ENCODE measurements at regions not wholly inside any gene's neighbourhood (a gene's known extent, or its start where the extent isn't known, plus 50 kb on each side); places are given as distances from the start of the nearest gene placed in this dataset.

DNA sequence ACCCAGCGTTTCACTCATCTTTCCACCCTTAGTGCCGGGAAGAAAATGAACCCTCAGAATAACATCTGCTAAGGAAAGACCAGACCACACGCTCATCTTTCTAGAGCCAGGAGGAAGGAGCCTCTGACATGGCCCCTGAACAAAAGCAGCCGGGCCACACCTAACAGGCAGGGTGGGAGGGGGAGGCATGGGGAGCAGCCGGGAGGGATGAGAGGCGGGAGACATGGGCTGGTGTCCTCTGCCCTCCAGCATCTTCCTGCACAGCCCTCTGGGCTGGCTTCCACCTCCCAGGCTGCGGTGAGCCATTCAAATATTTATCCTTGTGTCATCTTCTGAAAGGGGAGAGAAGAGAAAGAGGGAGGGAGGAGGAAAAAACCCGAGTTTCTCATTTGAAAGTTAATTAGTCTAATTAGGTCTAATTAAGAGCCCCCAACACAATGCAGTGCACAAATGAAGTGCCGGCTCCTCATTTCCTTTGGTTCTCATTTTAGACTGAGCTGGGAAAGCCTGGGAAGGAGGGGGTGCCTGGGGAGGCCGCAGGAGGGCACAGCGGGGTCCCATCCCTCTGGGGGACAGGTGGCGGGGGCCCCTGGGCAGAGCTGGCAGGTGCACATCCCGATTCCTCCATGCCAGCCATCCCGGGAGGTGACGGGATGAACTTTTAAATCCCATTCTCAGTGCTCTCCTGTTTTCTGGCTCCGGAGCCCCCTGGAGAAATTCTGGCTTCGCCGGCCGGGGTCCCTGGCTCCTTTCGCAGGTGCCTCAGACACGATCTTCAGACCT, 90.5 kb downstream of the ENGASE start:
- TF ChIP-seq, protein P1, sequence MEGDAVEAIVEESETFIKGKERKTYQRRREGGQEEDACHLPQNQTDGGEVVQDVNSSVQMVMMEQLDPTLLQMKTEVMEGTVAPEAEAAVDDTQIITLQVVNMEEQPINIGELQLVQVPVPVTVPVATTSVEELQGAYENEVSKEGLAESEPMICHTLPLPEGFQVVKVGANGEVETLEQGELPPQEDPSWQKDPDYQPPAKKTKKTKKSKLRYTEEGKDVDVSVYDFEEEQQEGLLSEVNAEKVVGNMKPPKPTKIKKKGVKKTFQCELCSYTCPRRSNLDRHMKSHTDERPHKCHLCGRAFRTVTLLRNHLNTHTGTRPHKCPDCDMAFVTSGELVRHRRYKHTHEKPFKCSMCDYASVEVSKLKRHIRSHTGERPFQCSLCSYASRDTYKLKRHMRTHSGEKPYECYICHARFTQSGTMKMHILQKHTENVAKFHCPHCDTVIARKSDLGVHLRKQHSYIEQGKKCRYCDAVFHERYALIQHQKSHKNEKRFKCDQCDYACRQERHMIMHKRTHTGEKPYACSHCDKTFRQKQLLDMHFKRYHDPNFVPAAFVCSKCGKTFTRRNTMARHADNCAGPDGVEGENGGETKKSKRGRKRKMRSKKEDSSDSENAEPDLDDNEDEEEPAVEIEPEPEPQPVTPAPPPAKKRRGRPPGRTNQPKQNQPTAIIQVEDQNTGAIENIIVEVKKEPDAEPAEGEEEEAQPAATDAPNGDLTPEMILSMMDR (IDR thresholded peaks at IDR 0.05) = no peak
- no peak for DNase-seq (ENCODE audit: low spot score)
- no peak for ATAC-seq (ENCODE audit: low FRiP score)

DNA sequence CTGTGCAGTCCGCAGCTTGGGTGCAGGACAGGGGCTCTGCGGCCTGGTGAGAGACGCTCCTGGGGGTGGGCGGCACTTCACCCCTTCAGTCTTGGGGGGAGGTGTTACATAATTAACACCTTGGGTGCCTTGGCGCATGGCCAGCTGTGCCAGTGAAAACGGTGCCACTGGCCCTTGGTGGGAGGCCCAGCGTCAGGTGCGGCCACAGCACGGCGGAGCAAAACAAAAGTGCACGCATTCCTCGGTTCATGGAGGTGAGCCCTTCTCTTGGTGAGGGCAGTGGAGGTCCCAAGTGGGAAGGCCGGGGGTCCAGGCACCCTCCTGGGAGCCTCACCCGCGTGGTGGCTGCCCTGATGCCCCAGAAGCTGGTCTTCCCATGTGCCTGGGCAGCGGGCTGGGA, 89.8 kb downstream of the ENGASE start:
- no peak for ATAC-seq (ENCODE audit: low FRiP score)
- no peak for DNase-seq (ENCODE audit: low spot score)
- TF ChIP-seq, protein P1 (IDR thresholded peaks at IDR 0.05) = no peak

DNA sequence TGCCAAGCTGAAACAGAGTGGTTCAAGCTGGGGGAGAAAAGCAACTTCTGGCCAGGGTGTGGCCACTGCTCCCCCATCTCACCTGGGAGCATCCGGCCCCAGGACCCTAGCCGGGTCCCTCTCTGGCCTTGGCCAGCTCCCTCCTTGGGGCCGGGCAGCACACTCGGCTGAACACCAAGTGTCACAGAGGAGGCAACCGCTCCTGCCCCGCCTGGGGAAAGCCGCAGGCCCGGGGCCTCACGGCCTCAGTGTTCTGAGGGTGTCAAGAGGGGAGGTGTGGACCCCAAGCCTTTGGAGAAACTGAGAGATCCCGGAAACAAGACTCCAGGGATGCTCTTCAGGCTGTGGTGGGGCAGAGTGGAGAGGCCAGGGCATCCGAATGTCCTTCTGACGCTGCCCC, 88.4 kb downstream of the ENGASE start:
- DNase-seq (ENCODE audit: low spot score) = no peak
- ATAC-seq (ENCODE audit: low FRiP score) = no peak

DNA sequence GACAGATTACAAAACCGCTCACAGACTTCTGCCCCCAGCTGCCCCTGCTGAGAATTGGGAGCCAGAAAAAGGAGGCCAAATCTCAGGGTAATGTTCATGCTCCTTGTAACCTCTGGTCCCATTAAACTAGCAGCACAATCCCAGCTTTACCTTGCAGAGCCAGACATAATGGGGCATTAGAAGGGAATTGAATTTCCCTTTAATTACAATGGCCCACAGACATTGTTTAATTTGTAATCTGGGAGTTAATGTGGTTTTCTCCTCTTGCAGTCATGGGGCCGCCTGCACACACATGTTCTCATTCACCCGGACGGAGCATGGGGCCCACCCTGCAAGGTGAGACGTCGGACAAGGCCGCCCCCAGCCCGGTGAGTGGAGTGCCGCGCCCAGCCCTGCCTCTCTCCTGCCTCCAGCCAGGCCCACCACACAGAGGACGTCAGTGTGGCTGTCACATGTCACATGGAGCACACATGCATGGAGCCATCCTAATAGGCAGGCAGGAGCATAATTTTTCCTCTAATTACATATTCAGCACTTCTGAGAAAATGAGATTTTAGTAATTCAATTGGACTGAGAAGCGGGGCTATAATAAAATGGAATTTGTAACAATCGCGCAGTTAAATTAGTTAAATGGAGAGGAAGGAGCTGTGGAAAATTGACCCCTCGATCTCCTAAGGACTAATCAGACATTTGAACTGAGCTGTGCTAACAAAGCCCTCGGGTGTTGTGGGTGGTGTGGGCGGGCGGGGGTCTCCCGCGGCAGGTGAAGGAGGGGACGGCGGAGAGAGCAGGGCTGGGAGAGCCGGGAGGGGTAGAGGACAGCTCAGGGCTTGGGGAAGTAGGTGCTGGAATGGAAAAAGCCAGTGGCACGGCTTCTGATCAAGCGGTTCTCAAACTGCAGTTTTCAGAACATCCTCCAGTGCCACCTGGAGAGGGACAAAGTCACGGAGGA, 87.7 kb downstream of the ENGASE start:
- TF ChIP-seq, protein P1 (IDR thresholded peaks at IDR 0.05) = no peak
- ATAC-seq (ENCODE audit: low FRiP score) (no peak), DNase-seq (ENCODE audit: low spot score) (no peak)

More for the DNA sequence above, 88.4 kb downstream of the ENGASE start:
- TF ChIP-seq, protein P1 (IDR thresholded peaks at IDR 0.05) = no peak

DNA sequence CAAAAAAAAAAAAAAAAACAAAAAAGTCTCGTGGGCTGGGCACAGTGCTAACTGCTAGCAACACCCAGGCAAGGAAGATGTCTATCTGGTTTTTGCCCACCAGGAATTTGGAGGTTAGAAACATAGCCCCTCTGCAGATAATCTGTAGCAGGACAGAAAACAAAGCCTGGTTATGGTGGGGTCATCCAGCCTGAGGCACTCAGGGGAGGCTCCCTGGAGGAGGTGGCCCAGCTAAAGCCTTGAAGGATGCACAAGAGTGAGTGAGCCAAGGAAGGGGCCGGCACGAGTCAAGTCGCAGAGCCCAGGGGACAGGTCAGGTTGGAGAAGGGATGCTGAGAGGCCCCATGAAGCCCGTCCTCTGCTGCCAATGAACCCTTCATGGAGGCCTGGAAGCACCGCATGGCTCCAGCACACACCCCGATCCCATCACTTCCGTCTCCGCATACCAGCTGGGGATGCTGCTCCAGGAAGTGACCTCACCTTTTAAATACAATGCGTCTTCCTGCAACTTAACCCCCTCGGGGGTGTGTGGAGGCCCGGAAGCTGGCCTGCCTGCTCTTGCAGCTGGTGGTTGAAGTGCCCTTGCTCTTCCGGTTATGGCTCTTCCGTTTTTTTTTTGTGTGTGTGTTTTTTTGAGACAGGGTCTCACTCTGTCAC, 86.5 kb downstream of the ENGASE start:
- ATAC-seq (ENCODE audit: low FRiP score) = no peak
- TF ChIP-seq, protein P1 (IDR thresholded peaks at IDR 0.05) = no peak
- DNase-seq (ENCODE audit: low spot score) = no peak

DNA sequence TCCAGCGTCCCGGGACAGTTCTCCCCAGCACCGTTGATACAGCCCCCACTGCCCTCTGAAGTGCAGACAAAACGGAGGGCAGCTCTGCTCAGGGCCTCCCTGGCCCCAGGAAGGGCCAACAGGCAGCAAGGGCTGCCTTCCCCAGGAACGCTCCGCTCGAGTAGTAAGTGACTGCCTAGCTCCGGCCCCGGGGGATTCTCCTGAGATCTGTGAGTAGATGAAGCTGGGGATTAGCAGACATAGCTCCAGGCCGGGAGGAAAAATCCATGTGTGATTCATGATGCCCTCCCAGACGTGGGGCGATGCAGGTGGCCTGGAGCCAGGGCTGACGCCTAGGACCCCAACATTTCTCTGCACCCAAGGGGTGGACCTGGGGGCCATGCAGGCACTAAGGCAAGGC, 85.3 kb downstream of the ENGASE start:
- DNase-seq (ENCODE audit: low spot score) = no peak
- TF ChIP-seq, protein P1 (IDR thresholded peaks at IDR 0.05) = no peak

More for the DNA sequence above, 85.3 kb downstream of the ENGASE start:
- no peak for ATAC-seq (ENCODE audit: low FRiP score)
